ENCODE measurements at regions not wholly inside any gene's neighbourhood (a gene's known extent, or its start where the extent isn't known, plus 50 kb on each side); places are given as distances from the start of the nearest gene placed in this dataset.

- no peak for DNase-seq (ENCODE audit: low read depth in 2 of 2)
Observed at GRCh38 chr17:77501751-77502625, 361.2 kb downstream of the SEC14L1 start.

- no peak for DNase-seq (ENCODE audit: low read depth in 2 of 2)
Observed at GRCh38 chr17:77502626-77503292, 362.0 kb downstream of the SEC14L1 start.

- no peak for DNase-seq (ENCODE audit: low read depth in 2 of 2)
Observed at GRCh38 chr17:77503293-77503655, 362.5 kb downstream of the SEC14L1 start.

DNA sequence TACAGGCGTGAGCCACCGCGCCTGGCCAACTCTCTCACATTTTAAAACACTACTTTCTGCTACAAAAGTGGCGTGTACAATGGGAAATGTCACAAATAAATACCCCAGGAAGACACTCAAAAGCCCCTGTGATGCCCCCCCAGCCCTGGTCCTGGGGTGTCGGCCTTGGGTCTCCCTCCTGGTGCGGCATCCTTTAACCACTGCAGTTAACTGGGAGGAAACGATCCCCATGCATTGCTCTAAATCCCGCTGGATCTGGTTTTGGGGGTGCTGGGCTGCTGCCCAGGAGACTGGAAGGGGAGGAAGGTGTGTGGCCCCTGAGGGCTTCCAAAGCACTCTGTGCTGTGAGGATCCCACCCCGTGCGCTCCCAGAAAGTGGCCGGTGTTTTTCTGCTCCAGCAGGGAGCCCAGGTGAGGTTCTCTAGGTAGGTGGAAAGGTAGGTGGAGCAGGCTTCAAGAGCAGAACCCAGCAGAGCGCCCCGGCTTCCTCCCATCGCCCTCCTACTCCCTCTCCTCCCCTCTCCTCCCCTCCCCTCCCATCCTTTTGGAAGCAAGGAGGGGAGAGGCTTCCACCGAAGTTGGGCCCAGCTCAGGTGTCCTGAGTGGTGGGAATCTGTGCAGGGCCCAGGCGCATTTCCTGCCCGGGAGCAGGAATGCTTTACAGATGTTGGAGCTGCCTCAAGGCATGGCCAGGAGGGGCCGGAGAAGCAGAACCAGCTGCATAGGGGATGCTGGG lies 363.3 kb downstream of the SEC14L1 start:
- no peak for DNase-seq (ENCODE audit: low read depth in 2 of 2)

DNA sequence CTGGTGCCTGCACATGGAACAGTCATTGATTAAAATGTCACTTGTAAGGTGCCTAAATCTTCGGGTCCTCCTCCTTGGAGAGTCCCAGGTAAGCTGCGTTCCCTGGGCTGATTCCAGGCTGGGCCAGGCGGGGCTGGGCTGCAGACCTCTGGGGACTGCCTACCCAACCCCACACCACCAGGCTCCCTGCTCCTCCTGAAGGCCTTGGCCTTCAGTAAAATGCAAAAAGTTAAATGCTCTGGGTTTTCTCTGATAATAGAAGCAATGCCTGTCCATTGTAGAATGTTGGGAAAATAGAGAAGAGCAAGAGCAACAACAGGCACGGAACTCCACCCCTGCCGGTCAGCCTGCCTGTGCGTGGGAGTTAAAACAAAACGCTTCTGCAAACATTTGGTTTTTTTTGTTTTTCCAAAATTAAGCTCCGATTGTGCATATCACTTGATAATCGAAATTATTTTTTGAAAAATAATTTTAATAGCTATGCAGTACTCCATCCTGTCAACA lies 363.9 kb downstream of the SEC14L1 start:
- DNase-seq (ENCODE audit: low read depth in 2 of 2), result no peak

GRCh38 chr17:77505181-77505639 lies 364.4 kb downstream of the SEC14L1 start:
- no peak for DNase-seq (ENCODE audit: low read depth in 2 of 2)

DNA sequence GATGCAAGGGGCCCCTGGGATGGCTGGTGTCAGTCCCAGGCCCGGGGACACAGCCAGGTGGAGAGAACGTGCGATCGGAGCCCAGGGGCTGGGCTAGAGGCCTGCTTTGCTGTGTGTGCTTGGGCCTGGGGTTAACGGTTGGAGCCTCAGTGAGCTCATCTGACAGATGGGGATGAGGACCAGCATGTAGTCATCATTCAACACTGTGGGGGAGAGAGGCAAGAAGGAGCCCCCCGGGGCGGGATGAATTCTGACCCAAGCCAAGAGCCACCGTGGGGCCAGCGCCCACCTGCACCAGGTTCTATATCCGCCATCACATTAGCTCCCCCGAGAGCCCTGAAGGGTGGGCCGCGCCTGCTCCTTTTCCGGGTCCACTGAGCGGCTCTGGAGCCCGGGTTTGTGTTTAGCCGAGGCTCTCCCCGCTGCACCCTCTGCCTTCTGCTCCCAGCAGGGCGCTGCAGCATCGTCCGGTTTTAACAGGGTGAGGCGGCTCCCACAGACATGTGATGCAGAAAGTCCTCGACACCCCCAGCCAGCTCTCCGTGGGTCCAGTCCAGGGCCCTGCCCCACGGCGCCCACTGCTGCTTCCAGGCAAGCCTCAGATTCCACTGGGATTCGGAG lies 365.7 kb downstream of the SEC14L1 start:
- no peak for DNase-seq (ENCODE audit: low read depth in 2 of 2)

DNA sequence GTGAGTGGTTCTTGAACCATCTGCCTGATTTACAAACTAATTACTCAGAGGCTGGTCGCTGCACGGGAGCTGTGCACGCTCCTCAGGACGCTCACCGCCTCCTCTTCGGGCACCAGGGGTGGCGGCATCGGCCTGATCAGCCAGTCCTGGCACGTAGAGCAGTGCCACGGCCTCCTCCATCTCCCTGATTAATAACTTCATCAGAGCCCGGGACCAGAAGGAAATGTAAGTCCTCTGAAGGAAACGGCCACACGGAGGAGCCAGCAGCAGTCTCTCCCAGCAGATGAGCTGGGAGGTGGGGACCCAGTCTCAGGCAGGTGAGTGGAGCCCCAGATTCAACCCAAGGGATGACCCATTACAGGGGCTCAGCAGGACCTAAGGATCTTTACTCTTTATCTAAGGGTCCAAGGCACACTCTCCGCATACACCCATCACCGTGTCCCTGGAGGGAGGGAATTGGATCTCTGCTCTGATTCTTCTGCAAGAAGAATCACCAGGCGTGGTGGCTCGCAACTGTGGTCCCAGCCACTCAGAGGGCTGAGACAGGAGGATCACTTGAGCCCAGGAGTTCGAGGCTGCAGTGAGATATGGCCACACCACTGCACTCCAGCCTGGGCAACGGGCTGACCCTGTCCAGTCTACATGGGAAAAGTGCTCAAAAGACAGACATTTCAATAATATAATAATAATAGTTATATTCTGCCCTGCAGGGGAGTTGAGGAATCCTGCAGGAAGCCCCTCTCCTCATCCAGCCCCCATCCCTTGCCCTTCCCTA lies 366.5 kb downstream of the SEC14L1 start:
- DNase-seq (ENCODE audit: low read depth in 2 of 2), result no peak

- DNase-seq (ENCODE audit: low read depth in 2 of 2), result no peak
Observed at GRCh38 chr17:77508047-77508715, 367.4 kb downstream of the SEC14L1 start.

DNA sequence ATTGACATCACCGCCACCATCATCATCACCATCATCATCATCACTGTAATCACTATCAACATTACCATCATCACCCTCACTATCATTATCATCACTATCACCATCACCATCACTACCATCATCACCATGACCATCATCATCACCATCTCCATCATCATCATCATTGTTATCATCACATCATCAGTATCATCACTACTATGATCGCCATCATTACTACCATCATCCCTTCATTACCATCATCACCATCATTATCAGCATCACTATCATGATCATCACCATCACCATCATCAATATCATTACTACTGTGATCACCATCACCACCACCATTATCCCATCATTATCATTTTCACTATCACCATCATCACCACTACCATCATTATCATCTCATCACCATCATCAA lies 368.3 kb downstream of the SEC14L1 start:
- no peak for DNase-seq (ENCODE audit: low read depth in 2 of 2)

DNA sequence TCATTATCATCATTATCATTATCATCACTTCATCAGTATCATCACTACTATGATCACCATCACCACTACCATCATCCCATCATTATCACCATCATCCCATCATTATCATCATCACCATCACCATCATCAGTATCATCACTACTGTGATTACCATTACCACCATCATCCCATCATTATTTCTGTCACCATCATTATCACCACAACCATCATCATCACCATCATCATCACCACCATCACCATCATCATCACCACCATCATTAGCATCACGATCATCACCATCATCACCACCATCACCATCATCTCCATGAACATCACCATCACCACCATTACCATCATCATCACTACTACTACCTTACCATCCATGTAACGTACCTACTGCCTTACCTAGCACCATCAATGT lies 368.8 kb downstream of the SEC14L1 start:
- DNase-seq (ENCODE audit: low read depth in 2 of 2), result no peak

GRCh38 chr17:77510133-77510796 lies 369.5 kb downstream of the SEC14L1 start:
- DNase-seq (ENCODE audit: low read depth in 2 of 2), result no peak

GRCh38 chr17:77511514-77512061 lies 370.8 kb downstream of the SEC14L1 start:
- no peak for DNase-seq (ENCODE audit: low read depth in 2 of 2)

DNA sequence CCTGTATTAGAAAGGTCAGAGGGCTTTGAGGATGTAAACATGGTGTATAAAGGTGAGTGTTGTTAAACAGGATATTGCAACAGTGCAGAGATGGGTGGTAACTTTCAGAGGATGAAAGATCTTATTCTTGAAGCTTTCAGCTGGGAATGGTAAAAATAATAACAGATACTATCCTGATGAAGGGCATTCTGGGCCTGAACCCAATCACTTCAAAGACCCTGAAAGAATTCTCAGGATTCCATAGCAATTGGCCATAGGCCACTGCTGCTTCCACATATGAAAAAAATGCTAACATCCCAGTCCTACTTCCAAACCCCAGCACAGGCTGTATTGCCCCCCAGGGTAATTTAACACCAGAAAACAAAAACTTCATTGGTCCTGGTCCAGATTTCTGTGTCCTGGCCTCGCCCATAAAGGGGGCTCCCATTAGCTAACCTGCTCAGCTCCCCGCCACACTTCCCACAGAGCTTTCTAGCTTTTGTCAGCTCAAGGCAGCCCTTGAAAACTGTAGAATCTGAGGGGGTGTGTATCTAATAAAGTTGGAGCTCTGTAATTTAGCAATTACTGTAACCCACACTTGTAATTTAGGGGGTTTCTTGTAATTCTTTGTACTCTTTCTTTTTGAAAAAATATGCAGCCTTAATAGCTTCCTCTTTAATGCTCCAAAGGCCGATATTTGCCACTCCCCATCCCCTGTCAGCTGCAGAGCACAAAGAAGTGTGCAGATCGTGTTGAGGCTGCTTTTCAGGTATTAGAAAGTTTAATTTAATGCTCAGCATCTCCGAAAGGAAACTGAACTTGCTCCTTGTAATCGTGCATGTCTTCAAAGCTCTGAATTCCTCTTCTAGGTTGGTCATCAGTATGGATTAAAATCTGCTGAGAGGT lies 371.5 kb downstream of the SEC14L1 start:
- no peak for DNase-seq (ENCODE audit: low read depth in 2 of 2)

DNA sequence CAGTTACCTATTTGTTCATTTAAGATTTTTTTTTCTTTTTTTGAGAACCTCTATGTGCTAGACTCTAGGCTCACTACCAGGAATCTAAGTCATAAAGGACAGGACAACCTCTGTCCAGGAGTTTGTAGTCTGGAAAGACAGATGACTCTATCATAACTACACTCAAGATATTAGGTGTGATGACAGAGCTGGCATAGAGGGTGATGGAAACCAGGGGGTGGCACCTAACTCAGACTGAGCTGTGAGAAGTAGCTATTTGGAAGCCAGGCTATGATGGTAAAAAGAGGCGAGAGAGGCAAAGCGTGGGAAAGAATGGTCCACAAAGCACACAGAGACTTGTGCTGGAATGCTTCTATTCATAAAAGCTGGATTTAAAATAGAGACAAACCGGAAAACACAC lies 372.3 kb downstream of the SEC14L1 start:
- no peak for DNase-seq (ENCODE audit: low read depth in 2 of 2)

DNA sequence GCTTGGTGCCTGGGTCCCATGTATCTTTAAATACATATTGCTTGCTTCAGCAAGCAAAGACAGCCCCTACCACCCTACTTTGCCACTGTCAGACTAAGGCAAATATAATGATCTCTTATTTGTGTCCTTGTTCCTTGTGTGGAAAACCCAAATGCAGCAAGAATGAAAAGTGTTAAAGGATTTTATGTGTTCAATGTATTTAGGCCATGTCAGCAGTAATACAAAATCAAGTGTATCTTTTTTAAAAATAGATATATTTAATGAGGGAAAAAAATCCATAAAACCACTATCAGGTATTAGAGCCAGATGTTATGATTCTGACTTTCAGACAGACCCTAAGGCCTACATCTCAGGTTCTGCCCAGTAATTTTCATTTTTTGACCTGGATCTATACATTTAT lies 374.5 kb downstream of the SEC14L1 start:
- no peak for DNase-seq (ENCODE audit: low read depth in 2 of 2)

DNA sequence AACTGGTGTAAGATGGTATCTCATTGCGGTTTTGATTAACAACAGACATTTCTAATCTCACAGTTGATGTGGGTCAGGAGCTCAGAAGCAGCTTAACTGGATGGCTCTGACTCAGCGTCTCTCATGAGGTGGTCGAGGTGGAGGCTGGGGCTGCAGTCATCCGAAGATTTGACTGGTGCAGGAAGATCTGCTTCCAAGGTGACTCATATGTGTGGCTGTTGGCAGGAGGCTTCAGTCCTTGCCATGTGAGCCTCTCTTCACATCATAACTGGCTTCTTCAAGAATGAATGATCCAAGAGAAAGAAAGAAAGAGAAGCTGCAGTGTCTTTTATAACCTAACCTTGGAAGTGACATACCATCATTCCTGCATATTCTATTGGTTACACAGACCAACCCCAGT lies 376.1 kb downstream of the SEC14L1 start:
- DNase-seq (ENCODE audit: low read depth in 2 of 2), result no peak

GRCh38 chr17:77521076-77521475 lies 380.3 kb downstream of the SEC14L1 start:
- no peak for DNase-seq (ENCODE audit: low read depth in 2 of 2)

DNA sequence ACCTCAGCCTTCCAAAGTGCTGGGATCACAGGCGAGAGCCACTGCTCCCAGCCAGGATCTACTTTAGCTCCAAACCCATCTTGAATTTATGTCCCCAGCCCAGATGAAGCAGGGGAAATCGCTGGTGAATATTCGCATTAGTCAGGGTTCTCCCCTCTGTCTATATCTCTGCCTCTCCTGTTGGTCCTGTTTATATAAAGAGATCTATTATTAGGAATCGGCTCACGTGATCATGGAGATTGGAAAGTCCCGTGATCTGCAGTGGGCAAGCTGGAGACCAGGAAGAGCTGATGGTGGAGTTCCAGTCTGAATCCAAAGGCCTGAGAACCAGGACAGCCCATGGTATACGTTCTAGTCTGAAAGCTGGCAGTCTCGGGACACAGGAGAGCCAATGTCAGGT lies 382.8 kb downstream of the SEC14L1 start:
- no peak for DNase-seq (ENCODE audit: low read depth in 2 of 2)

Measured in stimulated activated CD4-positive, alpha-beta T cell treated with anti-CD3 and anti-CD28 coated beads, Interleukin-1b, Interleukin-23, amount 100 ng/mL, for 4 hours (primary cell).